EH (cell line): ENCODE measurements at regions not wholly inside any gene's neighbourhood (a gene's known extent, or its start where the extent isn't known, plus 50 kb on each side); places are given as distances from the start of the nearest gene placed in this dataset.
"Not testable (repeated sequence)": the region's sequence is repeated elsewhere in the genome, so short reads cannot be mapped to it uniquely, and the experiment has no call there.

Source experiments
- DNase-seq: peaks from one replicate; pipeline ENCODE4 v3.0.0-alpha.2; 2015; ENCODE audit warnings: low read depth

DNA sequence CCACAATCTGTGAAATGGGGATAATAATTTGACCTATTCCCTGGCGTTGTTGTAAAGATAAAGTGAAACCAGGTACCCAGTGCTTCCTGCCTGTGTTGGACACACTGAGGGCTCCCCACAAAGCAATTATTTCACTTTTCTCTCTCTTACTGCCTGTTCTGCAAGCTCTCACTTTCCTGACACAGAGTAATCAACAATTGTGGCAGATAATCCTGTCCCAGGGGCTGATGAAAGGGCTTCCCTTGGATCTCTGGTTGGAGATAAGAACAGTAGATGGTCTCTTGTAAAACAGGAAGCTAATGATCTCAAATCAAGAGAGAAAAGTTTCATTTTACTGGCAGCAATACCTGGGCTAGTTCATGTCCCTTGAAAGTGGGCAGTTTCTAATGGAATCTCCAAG is 190.4 kb upstream of the EPHA4 start:
- DNase-seq: no peak

DNA sequence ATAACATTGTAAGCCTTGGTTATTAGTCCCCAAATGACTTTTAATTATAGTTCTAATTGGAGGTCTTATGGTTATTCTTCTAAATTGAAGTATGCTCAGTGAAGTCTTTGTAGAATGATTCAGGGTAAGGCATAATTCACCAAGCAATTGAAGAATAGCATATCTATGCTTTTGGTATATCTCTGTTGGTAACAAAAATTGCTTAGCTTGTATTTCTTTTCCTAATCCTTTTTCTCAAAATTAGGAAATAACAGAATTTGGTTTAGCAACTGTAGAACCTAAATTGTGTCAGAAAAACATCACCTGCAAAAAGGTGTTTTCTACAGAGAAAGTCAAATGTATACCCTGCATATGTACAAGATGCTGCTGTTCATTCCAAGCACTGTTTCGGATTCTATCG is 189.2 kb upstream of the EPHA4 start:
- no peak for DNase-seq

DNA sequence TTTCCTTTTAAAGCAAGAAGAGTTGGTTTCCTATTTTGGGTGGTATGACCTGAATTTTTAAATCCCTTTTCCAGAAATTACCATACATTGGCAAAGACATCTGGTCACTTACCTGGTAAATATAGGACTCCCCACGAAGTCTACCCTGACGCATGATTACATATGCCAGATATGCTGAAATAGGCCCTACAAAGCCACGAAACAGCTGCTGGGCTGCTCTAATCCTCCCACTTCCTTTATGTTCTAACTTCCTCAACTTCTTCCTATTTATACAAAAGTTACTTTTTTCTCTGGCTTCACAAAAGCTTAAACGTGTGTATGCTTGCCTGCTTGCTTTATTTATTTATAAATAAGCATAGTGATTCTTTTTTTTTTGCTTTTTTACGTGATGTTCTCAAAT is 186.0 kb upstream of the EPHA4 start:
- DNase-seq: no peak

DNA sequence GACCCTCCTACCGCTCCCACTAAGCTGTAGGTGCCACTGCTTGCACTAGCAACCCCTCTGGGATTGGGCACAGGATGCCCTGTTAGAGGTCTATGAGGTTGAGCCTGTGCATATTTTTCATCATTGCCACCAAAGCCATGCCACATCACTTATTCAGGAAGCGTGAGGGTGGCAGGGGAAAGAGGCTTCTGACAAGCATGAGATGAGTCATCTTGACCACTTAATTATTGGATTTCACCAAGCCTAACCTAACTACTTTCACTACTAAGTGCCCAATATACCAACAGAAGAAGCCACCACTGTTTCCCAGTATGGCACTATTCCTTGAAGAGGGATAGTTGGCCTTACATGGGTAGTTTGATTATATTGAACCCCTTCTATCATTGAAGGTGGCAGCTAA is 181.3 kb upstream of the EPHA4 start:
- DNase-seq: no peak

DNA sequence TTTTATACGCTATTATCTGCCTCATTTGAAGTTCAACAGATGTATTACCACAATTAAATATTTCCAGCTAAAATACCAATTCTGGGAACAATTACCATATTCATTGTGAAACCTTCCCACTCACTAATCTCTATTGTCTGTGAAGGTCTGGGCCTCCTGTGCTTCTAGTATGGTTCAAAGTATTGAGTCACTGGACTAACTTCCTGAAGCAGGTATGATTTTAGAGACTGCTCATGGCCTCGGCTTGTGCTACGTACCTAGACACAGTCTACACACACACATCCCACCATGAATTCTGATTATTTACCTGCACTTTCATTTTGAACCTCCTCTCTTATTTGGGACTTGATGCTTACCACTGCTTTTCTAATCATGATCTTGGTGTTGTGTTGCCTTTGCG is 180.7 kb upstream of the EPHA4 start:
- DNase-seq: no peak

DNA sequence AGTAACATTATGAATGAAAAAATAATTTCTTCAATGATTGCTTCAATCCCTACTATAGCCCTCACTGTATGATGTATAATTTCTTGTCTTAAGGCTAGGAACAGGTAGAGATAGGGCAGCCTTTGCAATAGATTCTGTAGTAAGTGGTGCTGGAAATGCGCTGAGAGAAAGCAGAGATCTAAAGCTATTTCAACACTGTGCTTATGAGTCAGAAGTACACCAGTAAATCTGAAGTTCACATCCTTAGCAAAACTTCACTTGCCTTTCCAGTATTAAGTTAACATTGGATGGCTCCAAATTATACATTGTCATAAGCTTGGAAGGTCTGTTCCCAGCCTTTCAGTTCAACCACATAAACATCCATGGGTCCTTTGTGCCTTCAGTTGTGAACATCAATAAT is 178.2 kb upstream of the EPHA4 start:
- no peak for DNase-seq

DNA sequence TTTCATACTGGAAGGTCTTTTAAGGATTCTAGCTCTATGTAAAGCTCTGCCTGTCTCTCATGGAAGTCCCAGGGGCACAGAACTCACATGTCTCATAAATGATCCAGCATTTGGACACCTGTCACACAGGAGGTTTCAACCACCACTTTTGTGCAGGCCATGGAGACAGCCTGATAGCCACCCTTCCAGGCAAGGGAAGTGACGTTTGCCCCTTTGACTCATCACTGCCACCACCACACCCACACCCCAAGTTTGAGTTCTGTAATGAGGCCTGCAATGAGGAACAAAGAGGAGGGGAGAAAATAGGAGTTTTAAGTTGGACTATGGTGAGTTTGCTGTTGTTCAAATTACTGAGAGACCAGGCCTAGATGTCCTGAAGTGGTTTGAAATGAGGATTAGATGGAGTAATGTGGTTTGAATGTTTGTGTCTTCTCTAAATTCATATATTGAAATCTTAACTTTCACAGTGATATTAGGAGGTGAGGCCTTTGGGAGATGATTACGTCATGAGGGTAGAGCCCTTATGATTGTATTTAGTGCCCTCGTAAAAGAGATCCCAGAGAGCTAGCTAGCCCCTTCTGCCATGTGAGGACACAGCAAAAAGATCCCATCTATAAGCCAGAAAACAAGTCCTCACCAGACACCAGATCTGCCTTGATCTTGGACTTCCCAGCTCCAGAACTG is 175.3 kb upstream of the EPHA4 start:
- DNase-seq: no peak

DNA sequence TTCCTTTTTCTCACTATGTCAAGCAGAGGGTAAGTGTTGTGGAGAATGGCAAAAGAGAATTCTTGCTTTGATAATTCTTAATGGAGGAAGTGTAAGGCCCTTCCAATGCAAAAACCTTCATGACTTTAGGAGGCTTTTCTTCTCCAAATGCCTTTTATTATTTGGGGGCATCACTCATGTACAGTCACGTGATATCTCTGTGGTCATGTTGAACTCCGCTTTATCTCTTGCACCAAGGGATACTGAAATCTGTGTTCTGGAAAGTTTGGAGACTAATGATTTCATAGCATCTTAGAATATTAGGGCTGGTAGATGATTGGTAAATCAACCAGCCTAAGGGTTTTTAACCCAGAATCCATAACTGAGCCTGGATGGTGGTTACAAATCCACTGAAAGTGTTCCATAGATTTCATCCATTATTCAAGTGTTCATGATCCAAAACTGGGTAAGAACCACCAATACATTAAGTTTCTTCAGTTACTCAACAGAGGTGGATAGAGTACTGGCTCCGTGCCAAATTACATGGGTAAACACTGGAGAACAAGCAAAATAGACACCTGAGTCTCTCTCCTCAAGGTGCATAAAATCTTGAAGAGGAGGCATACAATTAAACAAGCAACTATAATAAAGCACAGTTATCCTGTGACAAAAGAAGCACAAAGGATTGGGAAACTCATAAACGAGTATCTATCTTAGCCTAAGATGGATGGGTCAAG is 169.6 kb upstream of the EPHA4 start:
- no peak for DNase-seq

DNA sequence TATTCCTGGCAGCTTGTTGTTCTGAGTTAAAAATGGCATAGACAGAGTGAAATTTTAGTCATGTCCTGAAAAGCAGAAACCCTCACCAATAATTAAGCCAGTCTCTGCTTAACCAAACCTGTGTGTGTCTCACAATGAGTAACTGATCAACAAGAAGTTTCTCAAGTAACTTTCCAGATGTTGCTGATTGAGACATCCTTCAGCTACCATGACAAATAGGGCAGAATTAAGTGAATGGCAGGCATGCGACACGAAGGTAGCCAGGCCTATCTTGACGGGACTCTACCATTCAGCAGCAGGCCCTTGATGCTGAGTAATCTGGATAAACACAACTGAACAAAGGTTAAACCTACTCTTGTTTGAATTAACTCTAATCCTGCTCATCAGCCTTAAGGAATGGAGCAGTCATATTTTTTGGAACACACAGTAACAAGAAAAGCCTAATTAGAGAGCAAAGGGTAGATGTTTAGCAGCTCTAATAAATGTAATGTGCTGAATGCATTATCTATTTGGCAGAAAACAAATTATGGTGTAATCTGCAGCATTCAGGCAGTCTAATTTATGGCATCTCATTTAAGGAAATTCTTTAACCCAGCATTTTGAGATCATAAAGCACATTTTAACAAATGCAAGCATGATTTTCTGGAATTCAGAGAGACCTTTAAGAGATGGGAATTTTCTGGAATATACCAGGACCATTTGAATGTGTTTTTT is 159.5 kb upstream of the EPHA4 start:
- no peak for DNase-seq

DNA sequence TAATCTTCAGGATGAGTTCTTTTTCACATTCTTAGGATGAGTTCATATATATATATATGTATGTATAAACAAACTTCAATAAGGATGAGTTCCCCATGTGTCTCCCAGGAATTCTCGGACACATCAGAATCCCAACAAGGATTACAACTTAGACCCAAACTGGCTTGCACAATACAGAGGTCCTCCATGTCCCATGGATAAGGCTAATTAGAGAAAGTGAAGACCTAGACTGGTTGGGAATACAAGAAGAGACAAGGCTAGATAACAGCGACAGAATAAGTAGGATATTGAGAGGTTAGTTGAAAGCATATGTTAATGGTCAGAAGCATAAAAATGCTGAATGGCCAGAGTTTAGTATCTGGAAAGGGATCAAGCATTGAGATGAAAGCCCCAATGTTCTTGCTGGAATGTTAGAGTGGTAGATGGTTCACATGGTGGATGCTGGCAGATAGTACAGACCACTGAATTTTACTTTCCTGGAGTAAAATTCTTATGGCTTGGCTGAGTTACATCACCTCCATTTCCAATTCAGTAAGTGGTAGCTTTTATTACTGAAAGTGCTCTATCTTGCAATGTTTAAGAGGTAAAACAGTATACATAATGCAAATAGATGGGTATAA is 154.9 kb upstream of the EPHA4 start:
- no peak for DNase-seq

DNA sequence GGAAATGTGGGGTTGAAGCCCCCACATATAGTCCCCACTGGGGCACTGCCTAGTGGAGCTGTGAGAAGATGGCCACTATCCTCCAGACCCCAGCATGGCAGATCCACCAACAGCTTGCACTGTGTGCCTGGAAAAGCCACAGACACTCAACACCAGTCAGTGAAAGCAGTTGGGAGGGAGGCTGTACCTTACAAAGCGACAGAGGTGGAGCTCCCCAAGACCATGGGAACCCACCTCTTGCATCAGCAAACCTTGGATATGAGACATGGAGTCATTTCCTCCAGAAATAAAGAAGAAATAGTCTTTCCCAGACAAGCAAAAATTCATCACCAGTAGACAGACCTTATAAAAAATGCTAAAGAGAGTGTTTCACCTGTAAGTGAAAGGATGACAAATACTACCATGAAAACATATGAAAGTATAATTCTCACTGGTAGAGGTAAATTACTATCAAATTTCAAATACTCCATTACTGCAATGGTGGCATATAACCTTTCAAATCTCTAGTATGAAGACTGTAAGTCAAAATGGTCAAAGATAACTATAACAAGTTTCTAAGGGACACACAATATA is 152.6 kb upstream of the EPHA4 start:
- DNase-seq: no peak

DNA sequence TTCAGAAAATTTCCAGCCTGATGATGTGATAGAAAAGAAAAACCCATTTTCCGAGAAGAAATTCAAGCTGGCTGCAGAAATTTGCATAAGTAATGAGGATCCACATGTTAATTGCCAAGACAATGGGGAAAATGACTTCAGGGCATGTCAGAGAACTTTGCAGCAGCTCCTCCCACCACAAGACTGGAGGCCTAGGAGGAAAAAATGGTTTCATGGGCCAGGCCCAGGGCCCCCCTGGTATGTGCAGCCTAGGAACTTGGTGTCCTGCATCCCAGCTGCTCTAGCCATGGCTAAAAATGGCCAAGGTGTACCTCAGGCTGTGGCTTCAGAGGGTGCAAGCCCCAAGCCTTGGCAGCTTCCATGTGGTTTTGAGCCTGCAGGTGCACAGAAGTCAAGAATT is 152.0 kb upstream of the EPHA4 start:
- not testable (repeated sequence) for DNase-seq

DNA sequence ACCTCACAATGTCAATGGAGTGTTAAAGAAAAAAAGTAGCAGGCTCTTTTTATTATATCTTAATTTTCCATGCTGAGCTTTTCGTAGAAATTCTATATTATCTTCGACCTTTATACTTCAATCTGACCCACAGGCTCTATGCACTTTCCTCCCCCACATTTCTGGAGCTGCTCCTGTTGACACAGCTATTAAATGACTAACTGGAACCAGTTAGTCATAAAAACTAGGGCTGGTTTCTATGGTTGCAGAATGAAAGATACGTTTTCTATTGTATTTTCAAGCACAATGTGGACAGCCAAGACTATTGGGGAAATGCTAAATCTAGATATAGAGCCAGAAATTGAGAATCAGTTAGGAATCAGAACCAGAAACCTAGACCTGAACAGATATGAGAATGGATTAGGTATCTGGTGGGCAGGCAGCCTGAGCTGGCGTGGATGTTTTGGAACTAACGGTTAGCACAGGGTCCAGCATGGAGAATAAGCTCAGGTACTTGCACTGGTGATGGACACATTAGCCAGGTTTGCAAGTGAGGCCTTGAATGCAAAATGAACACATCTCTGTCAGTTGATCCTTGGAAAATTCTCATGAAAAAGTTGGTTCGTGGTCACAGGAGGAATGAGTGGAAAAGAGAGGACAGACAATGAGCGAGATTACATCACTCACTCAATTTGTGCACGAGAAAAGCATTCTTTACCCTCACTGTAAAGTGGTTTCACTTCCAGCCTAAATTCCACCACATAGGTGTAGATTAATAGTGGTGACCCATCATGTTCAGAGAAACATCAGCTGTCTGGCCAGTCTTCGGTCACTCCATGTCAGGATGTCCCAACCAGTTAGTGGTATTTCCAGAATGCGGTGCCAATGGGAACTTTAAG is 144.6 kb upstream of the EPHA4 start:
- peak; percentile 4 for DNase-seq

DNA sequence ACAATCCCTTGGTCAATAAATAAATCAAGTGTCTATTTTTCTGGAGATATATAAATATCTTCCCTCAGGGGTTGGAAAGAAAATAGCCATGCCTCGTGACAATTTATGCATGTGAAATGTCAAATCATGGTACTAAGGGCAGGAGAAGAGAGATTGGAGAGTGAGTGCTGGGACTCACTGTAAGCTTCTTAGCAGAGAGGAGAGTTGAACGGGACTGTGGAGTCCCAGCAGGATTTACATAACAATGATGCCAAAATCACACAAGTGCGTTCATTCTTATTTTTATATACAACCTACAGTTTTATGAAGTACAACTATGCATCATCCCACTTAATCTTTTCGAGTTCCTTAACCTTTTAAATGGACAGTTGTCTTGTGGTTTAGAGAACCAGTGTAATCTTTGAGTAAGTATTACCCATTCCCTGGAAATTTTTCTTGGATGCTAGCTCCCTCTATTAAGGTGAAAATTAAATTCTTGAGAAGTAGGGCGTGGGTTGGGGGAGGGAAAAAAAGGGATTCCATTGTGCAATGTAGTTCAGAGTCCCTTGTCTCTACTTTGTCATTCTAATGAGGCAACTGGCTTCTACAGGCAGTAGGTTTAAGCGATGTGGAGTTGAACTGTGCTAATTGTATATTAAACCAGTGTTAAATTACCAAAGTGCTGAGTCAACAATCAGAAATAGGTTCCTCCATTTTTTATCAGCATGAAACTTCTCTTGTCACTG is 143.6 kb upstream of the EPHA4 start:
- no peak for DNase-seq

DNA sequence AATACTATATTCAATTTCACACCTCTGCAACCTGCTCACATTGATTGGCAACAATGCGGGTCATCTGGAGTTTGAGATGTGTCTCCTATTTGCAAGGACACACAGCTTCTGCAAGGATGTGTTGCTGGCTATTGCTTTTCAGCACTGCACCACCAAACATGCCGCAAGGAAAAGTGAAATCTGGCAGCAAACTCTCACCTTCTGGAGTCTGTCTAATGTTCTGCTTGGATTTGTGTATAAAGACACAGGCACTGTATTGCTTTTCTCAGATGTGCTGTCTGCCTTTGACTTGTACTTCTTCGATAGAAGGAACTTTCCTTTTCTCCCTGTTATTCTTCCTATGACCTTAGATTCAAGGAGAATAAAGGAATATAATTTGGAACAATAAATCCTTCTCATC is 138.6 kb upstream of the EPHA4 start:
- DNase-seq: no peak

DNA sequence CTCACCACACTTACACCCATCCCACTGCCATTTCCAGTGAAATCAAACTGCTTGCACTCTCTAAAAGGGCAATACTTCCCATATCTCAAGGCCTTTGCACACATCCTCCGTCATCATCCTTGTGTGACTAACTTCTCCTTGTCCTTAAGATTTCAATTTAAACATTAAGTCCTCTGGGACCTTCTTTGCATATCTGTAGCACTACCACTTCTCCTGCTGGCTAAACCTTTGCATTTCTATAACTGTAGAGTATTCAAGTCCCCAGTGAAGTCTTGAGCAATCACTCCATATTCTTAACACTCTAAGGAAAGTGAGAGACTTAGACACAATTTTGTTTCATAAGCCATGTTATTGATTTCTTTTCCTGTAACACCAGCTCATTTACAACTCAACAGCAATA is 136.8 kb upstream of the EPHA4 start:
- DNase-seq: no peak

DNA sequence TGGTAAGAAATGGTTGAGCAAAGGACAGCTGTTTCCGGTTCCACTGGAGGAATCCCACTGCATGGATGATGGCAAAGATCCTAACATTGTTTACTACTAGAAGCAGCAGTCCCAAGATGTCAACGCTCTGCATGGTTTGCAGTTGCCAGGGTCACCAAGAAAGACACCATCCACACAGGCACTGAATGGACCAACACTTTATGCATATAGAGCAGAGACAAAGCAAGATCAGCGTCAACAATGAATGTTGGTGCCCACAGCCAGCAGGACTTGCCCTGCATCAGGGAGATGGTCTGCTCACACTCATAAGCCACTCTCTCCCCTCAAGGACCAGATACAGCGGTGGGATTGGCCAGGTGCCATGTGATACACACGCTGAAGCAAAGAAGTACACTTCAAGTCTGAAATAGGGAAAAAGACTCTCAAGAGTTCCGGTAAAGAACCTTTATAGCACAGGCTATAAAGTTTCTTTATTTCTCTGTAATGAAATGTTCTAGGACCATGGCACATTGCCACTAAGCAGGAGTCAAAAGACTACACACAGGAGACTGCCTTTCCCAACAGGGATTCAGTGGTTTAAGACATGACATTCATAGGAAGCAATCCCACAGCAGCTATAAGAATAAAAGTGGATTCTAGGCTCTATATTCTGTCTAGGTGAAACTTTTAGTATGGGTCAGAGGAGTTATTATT is 133.2 kb upstream of the EPHA4 start:
- no peak for DNase-seq

DNA sequence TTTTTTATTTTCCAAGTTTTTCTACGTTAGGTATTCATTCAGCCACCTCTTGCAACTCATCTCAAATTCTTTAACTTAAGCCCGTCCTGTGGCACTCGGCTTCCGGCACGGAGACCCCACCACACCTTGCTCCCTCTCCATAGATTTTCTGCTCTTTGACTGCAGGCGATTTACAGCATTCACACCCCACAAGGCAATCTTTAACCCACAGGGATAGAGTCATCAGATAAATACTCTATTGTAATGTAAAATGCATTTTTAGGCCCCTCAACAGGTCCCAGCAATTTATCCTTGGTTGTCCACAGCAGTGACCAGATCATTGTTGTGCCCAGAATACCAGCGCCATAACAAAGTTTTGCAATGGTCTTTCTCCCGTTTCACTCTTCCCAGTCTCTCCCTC is 132.3 kb upstream of the EPHA4 start:
- no peak for DNase-seq

DNA sequence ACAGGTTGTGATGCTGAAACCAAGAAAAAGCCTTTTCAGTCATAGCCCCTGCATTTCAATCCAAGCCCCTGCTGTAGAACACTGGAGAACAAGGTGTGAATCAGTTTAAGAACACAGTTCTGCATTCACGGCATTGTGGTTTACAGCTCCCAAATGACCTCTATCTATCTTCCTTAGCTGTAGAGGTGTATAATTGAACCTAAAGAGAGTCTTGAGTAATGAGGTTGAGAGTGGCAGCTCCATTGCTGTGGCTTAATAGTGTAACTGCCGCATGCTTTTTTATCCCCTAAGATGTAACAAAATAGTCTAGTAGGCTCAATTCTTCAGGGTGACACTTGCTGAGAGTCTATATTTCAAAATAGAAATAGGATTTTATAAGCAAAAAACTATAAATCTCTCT is 121.3 kb upstream of the EPHA4 start:
- no peak for DNase-seq

DNA sequence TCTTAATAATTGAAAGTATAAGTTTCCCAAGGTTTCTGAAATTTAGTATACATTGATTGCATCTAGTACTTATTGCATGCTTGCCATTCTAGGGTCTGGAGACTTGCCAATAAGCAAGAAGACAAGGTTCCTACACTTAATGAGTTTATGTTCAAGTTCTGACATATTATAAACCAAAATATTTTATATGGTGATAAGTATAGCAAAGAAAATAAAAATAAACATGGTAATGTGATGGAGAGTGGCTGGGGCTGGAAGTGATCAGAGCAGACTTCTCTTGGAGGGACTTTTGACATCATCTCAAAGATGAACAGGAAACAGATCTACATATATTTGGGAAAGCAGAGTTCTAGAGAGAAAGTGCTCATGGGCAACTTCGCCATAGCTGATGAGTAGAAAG is 119.5 kb upstream of the EPHA4 start:
- DNase-seq: no peak
